GM23338 (cell line): ENCODE measurements at regions not wholly inside any gene's neighbourhood (a gene's known extent, or its start where the extent isn't known, plus 50 kb on each side); places are given as distances from the start of the nearest gene placed in this dataset.
A peak's percentile ranks its signal among the peaks of the same experiment; 100 is the strongest.

Experiments
- ATAC-seq: fragments of 200-7000 bp; cut with Tn5 transposase; 3 replicates; pipeline ENCODE4 v1.9.1; 2020
- DNase-seq: peaks from one replicate; pipeline ENCODE4 v3.0.0-alpha.2; 2015; ENCODE audit warnings: low spot score
- H2AFZ ChIP-seq: fragments of 200-600 bp; sonication (generic); 2 replicates; pipeline ENCODE4 v1.8.0; 2016; ENCODE audit warnings: antibody characterized with exemption, mild to moderate bottlenecking, moderate library complexity
- H3F3A ChIP-seq: fragments of 200-600 bp; sonication (generic); replicated peaks from 2 replicates; pipeline ENCODE4 v1.8.0; 2017; ENCODE audit warnings: antibody characterized with exemption, mixed run types, low read depth
- H3K27ac ChIP-seq: fragments of 200-600 bp; sonication (generic); 2 replicates; pipeline ENCODE4 v1.6.1; 2016; ENCODE audit warnings: low read depth
- H3K27me3 ChIP-seq: fragments of 200-600 bp; sonication (generic); 2 replicates; pipeline ENCODE4 v1.8.0; 2016; ENCODE audit warnings: mild to moderate bottlenecking, mixed run types, moderate library complexity; ENCODE audit not compliant: insufficient read depth
- H3K36me3 ChIP-seq: fragments of 200-600 bp; sonication (generic); 2 replicates; pipeline ENCODE4 v1.8.0; 2016; ENCODE audit warnings: mild to moderate bottlenecking; ENCODE audit not compliant: insufficient read depth
- H3K4me1 ChIP-seq: fragments of 200-600 bp; sonication (generic); 2 replicates; pipeline ENCODE4 v1.8.0; 2016; ENCODE audit warnings: mild to moderate bottlenecking, moderate library complexity; ENCODE audit not compliant: insufficient read depth
- H3K4me2 ChIP-seq: fragments of 200-600 bp; sonication (generic); 2 replicates; pipeline ENCODE4 v1.7.1; 2017; ENCODE audit warnings: mixed run types
- H3K4me3 ChIP-seq: fragments of 200-600 bp; sonication (generic); 2 replicates; pipeline ENCODE4 v1.6.1; 2016; ENCODE audit warnings: mixed run types
- H3K79me2 ChIP-seq: fragments of 200-600 bp; sonication (generic); replicated peaks from 2 replicates; pipeline ENCODE4 v1.8.0; 2017; ENCODE audit warnings: mild to moderate bottlenecking; ENCODE audit not compliant: insufficient read depth
- H3K9me2 ChIP-seq: fragments of 200-600 bp; sonication (generic); 2 replicates; pipeline ENCODE4 v1.8.0; 2017; ENCODE audit not compliant: insufficient read depth
- H4K20me1 ChIP-seq: fragments of 200-600 bp; sonication (generic); replicated peaks from 2 replicates; pipeline ENCODE4 v1.8.0; 2017; ENCODE audit warnings: mild to moderate bottlenecking; ENCODE audit not compliant: insufficient read depth
- H3K27ac Mint-ChIP-seq: 2 replicates; pipeline ENCODE4 v1.8.0; 2020; ENCODE audit warnings: inconsistent platforms, mild to moderate bottlenecking, moderate library complexity, mixed read lengths
- H3K27me3 Mint-ChIP-seq: 3 replicates; pipeline ENCODE4 v1.8.0; 2022; ENCODE audit warnings: low read depth, mild to moderate bottlenecking, moderate library complexity, mixed read lengths, inconsistent platforms; ENCODE audit not compliant: insufficient read depth, poor library complexity
- H3K36me3 Mint-ChIP-seq: 3 replicates; pipeline ENCODE4 v1.8.0; 2021; ENCODE audit warnings: low read depth, mild to moderate bottlenecking, inconsistent platforms, moderate library complexity, mixed read lengths
- H3K4me1 Mint-ChIP-seq: 3 replicates; pipeline ENCODE4 v1.8.0; 2020; ENCODE audit warnings: mild to moderate bottlenecking, inconsistent platforms, mixed read lengths
- H3K4me3 Mint-ChIP-seq: 3 replicates; pipeline ENCODE4 v1.8.0; 2021; ENCODE audit warnings: moderate library complexity, mild to moderate bottlenecking, inconsistent platforms, mixed read lengths
- H3K9me3 Mint-ChIP-seq: 3 replicates; pipeline ENCODE4 v1.8.0; 2020; ENCODE audit warnings: moderate library complexity, mild to moderate bottlenecking, inconsistent platforms, mixed read lengths
- CTCF ChIP-seq, 2 experiments: fragments of 200-600 bp in 1 of 2; sonication (generic) in 1 of 2; conservative IDR thresholded peaks; 2 replicates each; pipeline versions ENCODE4 v1.5.1 to v1.6.1; 2016 to 2017; ENCODE audit warnings: antibody characterized with exemption in 2 of 2, low read depth in 2 of 2, mild to moderate bottlenecking in 2 of 2, moderate library complexity in 1 of 2
- ETS1 ChIP-seq: IDR thresholded peaks from 2 replicates; pipeline ENCODE4 v1.6.1; 2016; ENCODE audit warnings: antibody characterized with exemption
- EZH2 ChIP-seq: fragments of 200-600 bp; sonication (generic); IDR thresholded peaks from one replicate; pipeline ENCODE4 v1.8.0; 2017; ENCODE audit warnings: antibody characterized with exemption, mild to moderate bottlenecking, low read depth; ENCODE audit not compliant: unreplicated experiment
- STAT1 ChIP-seq: IDR thresholded peaks from one replicate; pipeline ENCODE4 v1.6.1; 2016; ENCODE audit warnings: antibody characterized with exemption; ENCODE audit not compliant: unreplicated experiment
- ZNF331 ChIP-seq: fragments of 250-450 bp; sonication (Bioruptor Pico); IDR thresholded peaks from 2 replicates; pipeline ENCODE4 v1.5.0; 2020; ENCODE audit warnings: low read depth, mild to moderate bottlenecking, moderate library complexity

DNA sequence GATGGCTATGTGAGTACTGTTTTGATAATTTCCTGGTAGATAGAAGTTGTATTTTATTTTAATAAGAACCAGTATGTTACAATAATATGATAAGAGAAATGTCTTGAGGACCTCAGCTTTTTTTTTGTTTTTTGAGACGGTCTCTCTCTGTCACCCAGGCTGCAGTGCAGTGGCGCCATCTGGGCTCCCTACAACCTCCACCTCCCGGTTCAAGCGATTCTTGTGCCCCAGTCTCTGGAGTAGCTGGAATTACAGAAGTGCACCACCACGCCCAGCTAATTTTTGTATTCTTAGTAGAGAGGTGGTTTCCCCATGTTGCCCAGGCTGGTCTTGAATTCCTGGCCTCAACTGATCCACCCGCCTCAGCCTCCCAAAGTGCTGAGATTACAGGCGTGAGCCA, 968.1 kb upstream of the ADGRL4 start:
- Mint-ChIP-seq H3K9me3 (no peaks in the 10 kb centered on the region; the same call in 2 of the 3 replicates), H3K27me3 (no peaks in the 10 kb centered on the region), H3K4me1 (peaks cover 17% of the 10 kb centered on the region), H3K27ac (no peak overlapping the region), H3K36me3 (no peaks in the 10 kb centered on the region), H3K4me3 (no peak overlapping the region)
- peaks cover 17% of the 10 kb centered on the region for H3K4me1 ChIP-seq
- ATAC-seq (peak; percentile 60), DNase-seq (peak; percentile 37)
- H3K4me3 ChIP-seq, result no peak overlapping the region
- H3K36me3 ChIP-seq, result no peaks in the 10 kb centered on the region
- TF ChIP-seq EZH2 (no peak), CTCF (conservative IDR thresholded peaks at IDR 0.05; ENCODE audit: low read depth in 2 of 2) (peak; percentile 41 to 64; a peak in 3 of 4 replicates), STAT1 (no peak)
- H3F3A ChIP-seq, result no peaks in the 10 kb centered on the region
- no peaks in the 10 kb centered on the region for H3K79me2 ChIP-seq
- H3K4me2 ChIP-seq, result no peak overlapping the region
- no peak overlapping the region for H2AFZ ChIP-seq
- H3K27me3 ChIP-seq, result no peaks in the 10 kb centered on the region
- no peak overlapping the region for H3K27ac ChIP-seq
- H4K20me1 ChIP-seq, result no peaks in the 10 kb centered on the region
- no peaks in the 10 kb centered on the region for H3K9me2 ChIP-seq

- Histone ChIP-seq H3F3A (no peaks in the 10 kb centered on the region), H3K27me3 (no peaks in the 10 kb centered on the region), H3K36me3 (no peaks in the 10 kb centered on the region), H3K4me3 (no peak overlapping the region), H3K9me2 (no peaks in the 10 kb centered on the region), H3K4me1 (no peaks in the 10 kb centered on the region; the same call in 1 of the 2 replicates), H3K79me2 (no peaks in the 10 kb centered on the region), H2AFZ (no peak overlapping the region), H3K27ac (no peak overlapping the region), H3K4me2 (no peak overlapping the region), H4K20me1 (no peaks in the 10 kb centered on the region)
- peaks cover 6% of the 10 kb centered on the region; the same call in 2 of the 3 replicates for H3K4me1 Mint-ChIP-seq
- DNase-seq, result no peak
- H3K27me3 Mint-ChIP-seq, result peaks cover 1% of the 10 kb centered on the region
- ATAC-seq, result no peak
- TF ChIP-seq ZNF331 (CRISPR knock-in tag), result no peak
- TF ChIP-seq ETS1, result no peak
- 0 out of 4 replicates have a peak, but pooled peaks of 1 of the 2 experiments have one; percentile 4 for TF ChIP-seq CTCF (conservative IDR thresholded peaks at IDR 0.05; ENCODE audit: low read depth in 2 of 2)
- peaks cover 9% of the 10 kb centered on the region for H3K36me3 Mint-ChIP-seq
- peaks cover 9% of the 10 kb centered on the region; the same call in 2 of the 3 replicates for H3K9me3 Mint-ChIP-seq
- no peak overlapping the region for H3K4me3 Mint-ChIP-seq
- H3K27ac Mint-ChIP-seq, result no peak overlapping the region
Observed at GRCh38 chr1:79969886-79970285, 963.4 kb upstream of the ADGRL4 start.
